ENCODE measurements at regions not wholly inside any gene's neighbourhood (a gene's known extent, or its start where the extent isn't known, plus 50 kb on each side); places are given as distances from the start of the nearest gene placed in this dataset.
"Not testable (repeated sequence)": the region's sequence is repeated elsewhere in the genome, so short reads cannot be mapped to it uniquely, and the experiment has no call there.

- not testable (repeated sequence) for ATAC-seq
Observed at GRCh38 chr1:47604869-47605268, 167.0 kb downstream of the FOXD2 start.

GRCh38 chr1:47608296-47608875 is 170.5 kb downstream of the FOXD2 start:
- ATAC-seq = no peak

GRCh38 chr1:47611992-47612391 is 174.1 kb downstream of the FOXD2 start:
- no peak for ATAC-seq

GRCh38 chr1:47612819-47613218 is 175.0 kb downstream of the FOXD2 start:
- ATAC-seq = no peak

GRCh38 chr1:47616036-47616435 is 178.2 kb downstream of the FOXD2 start:
- ATAC-seq = no peak

- ATAC-seq = no peak
Observed at GRCh38 chr1:47616906-47617305, 179.1 kb downstream of the FOXD2 start.

- ATAC-seq = no peak
Observed at GRCh38 chr1:47617381-47618221, 179.8 kb downstream of the FOXD2 start.

- ATAC-seq = no peak
Observed at GRCh38 chr1:47618222-47618720, 180.4 kb downstream of the FOXD2 start.

- ATAC-seq = peak; percentile 87
Observed at GRCh38 chr1:47618830-47619229, 181.0 kb downstream of the FOXD2 start.

- ATAC-seq = no peak
Observed at GRCh38 chr1:47621483-47621882, 183.6 kb downstream of the FOXD2 start.

- ATAC-seq = no peak
Observed at GRCh38 chr1:47621977-47622376, 184.1 kb downstream of the FOXD2 start.

- ATAC-seq = no peak
Observed at GRCh38 chr1:47622776-47623556, 185.1 kb downstream of the FOXD2 start.

GRCh38 chr1:47623557-47623940 is 185.7 kb downstream of the FOXD2 start:
- no peak for ATAC-seq

- ATAC-seq = no peak
Observed at GRCh38 chr1:47624531-47624930, 186.7 kb downstream of the FOXD2 start.

GRCh38 chr1:47627016-47627415 is 189.2 kb downstream of the FOXD2 start:
- ATAC-seq = no peak

- ATAC-seq = no peak
Observed at GRCh38 chr1:47627471-47628370, 189.9 kb downstream of the FOXD2 start.

- ATAC-seq = no peak
Observed at GRCh38 chr1:47629201-47629600, 191.4 kb downstream of the FOXD2 start.

- ATAC-seq = no peak
Observed at GRCh38 chr1:47630346-47630745, 192.5 kb downstream of the FOXD2 start.

GRCh38 chr1:47631411-47631995 is 193.7 kb downstream of the FOXD2 start:
- ATAC-seq = no peak

GRCh38 chr1:47635111-47635510 is 197.3 kb downstream of the FOXD2 start:
- ATAC-seq = no peak

- no peak for ATAC-seq
Observed at GRCh38 chr1:47635597-47635996, 197.8 kb downstream of the FOXD2 start.
